ENCODE measurements at regions not wholly inside any gene's neighbourhood (a gene's known extent, or its start where the extent isn't known, plus 50 kb on each side); places are given as distances from the start of the nearest gene placed in this dataset.

DNA sequence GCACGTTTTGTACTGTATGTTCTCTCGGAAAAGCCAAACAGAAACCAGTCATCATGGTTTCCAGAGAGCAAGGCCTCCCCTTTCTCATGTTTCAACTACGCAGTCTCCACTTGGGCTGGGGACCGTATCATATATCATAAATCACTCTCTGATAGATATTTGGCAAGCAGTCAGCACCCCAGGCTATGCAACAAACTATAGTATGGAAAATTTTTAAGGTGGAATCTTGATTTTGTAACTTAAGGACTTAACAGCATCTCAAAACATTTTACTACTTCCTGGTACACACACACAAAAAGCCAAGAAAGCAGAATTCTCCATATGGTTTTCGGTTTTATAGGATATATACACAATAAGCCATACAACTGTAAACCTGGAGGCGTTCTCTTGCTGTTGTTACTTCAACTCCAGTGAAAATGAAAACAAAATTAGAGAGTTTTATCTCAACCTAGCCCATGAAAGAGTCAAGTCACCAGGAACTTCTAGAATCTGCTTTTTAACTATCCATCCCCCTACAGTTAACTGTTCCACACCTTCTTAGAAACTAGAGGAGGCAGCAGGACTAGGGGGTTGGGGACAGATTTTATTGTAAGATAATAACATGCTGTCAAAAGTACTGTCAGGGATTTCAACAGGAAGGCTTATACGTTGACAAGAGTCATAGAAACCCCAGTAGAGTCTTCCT, 283.4 kb downstream of the NFIB start:
- TF ChIP-seq TAF1 (conservative IDR thresholded peaks at IDR 0.05) (no peak), RAD21 (IDR thresholded peaks at IDR 0.05) (no peak), HNF4A (conservative IDR thresholded peaks at IDR 0.05) (no peak), GABPA (IDR thresholded peaks at IDR 0.05 in 1 of 2, conservative IDR thresholded peaks at IDR 0.05 in 1 of 2) (no peak), REST (IDR thresholded peaks at IDR 0.05) (no peak), YY1 (IDR thresholded peaks at IDR 0.05) (no peak), RXRA (IDR thresholded peaks at IDR 0.05) (no peak)
- TF ChIP-seq, protein P1, sequence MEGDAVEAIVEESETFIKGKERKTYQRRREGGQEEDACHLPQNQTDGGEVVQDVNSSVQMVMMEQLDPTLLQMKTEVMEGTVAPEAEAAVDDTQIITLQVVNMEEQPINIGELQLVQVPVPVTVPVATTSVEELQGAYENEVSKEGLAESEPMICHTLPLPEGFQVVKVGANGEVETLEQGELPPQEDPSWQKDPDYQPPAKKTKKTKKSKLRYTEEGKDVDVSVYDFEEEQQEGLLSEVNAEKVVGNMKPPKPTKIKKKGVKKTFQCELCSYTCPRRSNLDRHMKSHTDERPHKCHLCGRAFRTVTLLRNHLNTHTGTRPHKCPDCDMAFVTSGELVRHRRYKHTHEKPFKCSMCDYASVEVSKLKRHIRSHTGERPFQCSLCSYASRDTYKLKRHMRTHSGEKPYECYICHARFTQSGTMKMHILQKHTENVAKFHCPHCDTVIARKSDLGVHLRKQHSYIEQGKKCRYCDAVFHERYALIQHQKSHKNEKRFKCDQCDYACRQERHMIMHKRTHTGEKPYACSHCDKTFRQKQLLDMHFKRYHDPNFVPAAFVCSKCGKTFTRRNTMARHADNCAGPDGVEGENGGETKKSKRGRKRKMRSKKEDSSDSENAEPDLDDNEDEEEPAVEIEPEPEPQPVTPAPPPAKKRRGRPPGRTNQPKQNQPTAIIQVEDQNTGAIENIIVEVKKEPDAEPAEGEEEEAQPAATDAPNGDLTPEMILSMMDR (IDR thresholded peaks at IDR 0.05; ENCODE audit: low read depth, low read length, missing input control) = no peak
